H1 (cell line): ENCODE measurements at regions not wholly inside any gene's neighbourhood (a gene's known extent, or its start where the extent isn't known, plus 50 kb on each side); places are given as distances from the start of the nearest gene placed in this dataset.

ENCODE experiments used
- CBX5 ChIP-seq: fragments of 300-800, 300-1000 bp; sonication (generic); IDR thresholded peaks from 2 replicates; pipeline ENCODE4 v1.7.1; 2016; ENCODE audit warnings: antibody characterized with exemption, low read length, low read depth
- TF ChIP-seq, protein P1 (sequence below), 3 experiments: IDR thresholded peaks; 1 replicate in 2 of 3; 2 replicates in 1 of 3; pipeline versions ENCODE4 v1.5.1 to v1.6.1; 2011; ENCODE audit warnings: low read length in 3 of 3, mild to moderate bottlenecking in 3 of 3, inconsistent platforms in 2 of 3, low read depth in 1 of 3, moderate library complexity in 1 of 3; ENCODE audit not compliant: insufficient read depth in 1 of 3; ENCODE audit errors: control extremely low read depth in 1 of 3

DNA sequence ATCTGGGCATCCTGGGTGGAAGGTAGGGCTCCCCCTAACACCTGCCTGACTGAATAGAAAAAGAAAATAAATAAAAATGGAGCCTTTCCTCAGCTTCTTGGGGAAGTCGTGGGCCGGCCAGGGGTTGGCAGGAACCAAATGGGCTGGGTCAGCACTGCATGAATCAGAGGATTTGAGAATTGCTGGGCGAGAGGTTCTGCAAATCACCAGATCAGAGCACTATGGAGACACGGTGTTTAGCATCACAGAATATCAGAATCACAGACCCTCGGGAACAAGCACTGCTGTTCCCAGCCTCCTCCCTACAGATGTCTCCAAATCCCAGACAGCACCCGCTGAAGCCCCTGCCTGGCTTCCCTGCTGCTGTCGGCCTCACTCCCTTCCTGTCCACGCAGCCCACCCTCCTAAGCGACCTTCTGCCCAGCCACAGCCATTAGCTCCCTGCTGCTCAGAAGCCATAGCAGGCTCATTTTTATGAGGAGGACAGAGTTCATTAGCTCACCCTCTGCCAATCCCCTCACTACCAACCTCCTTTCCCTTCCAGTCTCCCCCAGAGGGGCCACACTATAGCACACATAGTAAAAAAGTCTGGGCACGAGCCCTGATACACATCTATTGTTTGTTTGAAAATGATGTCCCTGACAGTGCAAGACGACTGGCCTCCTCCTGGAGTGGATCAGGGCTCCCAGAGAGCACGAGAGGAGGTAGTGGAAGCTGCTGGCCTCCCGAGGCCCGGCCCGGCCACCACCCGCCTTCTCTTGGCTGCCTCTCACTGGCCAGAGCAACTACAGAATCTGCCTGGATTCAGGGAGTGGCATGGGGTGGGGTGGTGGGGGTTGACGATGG is 64.6 kb upstream of the TAF1B start:
- TF ChIP-seq CBX5 = no peak
- TF ChIP-seq, protein P1, sequence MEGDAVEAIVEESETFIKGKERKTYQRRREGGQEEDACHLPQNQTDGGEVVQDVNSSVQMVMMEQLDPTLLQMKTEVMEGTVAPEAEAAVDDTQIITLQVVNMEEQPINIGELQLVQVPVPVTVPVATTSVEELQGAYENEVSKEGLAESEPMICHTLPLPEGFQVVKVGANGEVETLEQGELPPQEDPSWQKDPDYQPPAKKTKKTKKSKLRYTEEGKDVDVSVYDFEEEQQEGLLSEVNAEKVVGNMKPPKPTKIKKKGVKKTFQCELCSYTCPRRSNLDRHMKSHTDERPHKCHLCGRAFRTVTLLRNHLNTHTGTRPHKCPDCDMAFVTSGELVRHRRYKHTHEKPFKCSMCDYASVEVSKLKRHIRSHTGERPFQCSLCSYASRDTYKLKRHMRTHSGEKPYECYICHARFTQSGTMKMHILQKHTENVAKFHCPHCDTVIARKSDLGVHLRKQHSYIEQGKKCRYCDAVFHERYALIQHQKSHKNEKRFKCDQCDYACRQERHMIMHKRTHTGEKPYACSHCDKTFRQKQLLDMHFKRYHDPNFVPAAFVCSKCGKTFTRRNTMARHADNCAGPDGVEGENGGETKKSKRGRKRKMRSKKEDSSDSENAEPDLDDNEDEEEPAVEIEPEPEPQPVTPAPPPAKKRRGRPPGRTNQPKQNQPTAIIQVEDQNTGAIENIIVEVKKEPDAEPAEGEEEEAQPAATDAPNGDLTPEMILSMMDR (IDR thresholded peaks at IDR 0.05; ENCODE audit: control extremely low read depth in 1 of 3, insufficient read depth in 1 of 3, low read depth in 1 of 3, low read length in 3 of 3) = no peak
